Muscle layer of colon (tissue), 2 donors: ENCODE measurements at regions not wholly inside any gene's neighbourhood (a gene's known extent, or its start where the extent isn't known, plus 50 kb on each side); places are given as distances from the start of the nearest gene placed in this dataset.

Experiments
- H3K27ac ChIP-seq: one replicate; pipeline ENCODE4 v1.7.0; 2013; ENCODE audit warnings: low read depth, mild to moderate bottlenecking, low read length, moderate library complexity
- H3K27me3 ChIP-seq, 2 donors: one replicate each; pipeline ENCODE4 v1.7.0; 2013; ENCODE audit warnings: low read length in 2 of 2, mild to moderate bottlenecking in 2 of 2; ENCODE audit not compliant: insufficient read depth in 2 of 2, control insufficient read depth in 1 of 2
- H3K36me3 ChIP-seq: one replicate; pipeline ENCODE4 v1.7.0; 2013; ENCODE audit warnings: mild to moderate bottlenecking, low read length; ENCODE audit not compliant: insufficient read depth
- H3K4me1 ChIP-seq: one replicate; pipeline ENCODE4 v1.7.0; 2013; ENCODE audit warnings: mild to moderate bottlenecking, low read length; ENCODE audit not compliant: insufficient read depth
- H3K4me3 ChIP-seq, 2 donors: one replicate each; pipeline ENCODE4 v1.7.0; 2013; ENCODE audit warnings: low read length in 2 of 2, low read depth in 1 of 2, mild to moderate bottlenecking in 1 of 2, moderate library complexity in 1 of 2
- H3K9ac ChIP-seq: one replicate; pipeline ENCODE4 v1.7.0; 2013; ENCODE audit warnings: low read length
- H3K9me3 ChIP-seq: one replicate; pipeline ENCODE4 v1.7.0; 2013; ENCODE audit warnings: mild to moderate bottlenecking, low read length
- donor health status: abdominal sarcoma.
- donor health status: Adenocarcinoma of cecum.

DNA sequence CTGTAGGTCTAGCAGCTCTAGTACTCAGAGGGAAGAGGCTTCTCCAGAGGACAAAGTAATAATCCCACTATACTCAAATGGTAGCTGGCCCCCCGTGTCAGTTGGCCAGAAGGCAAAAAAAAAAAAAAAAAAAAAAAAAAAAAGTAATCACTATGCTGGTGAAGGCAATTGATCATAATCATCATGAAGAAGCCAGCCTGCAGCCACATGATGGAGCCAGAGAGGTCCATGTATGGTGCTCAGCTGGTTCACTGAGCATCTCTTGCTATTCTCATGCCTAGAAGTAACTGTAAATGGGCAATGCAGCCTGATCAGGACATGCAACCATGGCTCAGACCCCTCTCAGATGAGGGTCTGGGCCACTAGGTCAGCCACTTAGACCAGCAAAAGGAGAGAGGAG is 378.8 kb downstream of the MED13L start:
- no peaks in the 10 kb centered on the region for H3K4me1 ChIP-seq
- no peaks in the 10 kb centered on the region for H3K27me3 ChIP-seq
- H3K9me3 ChIP-seq, result no peaks in the 10 kb centered on the region
- H3K4me3 ChIP-seq, result no peak overlapping the region
- H3K9ac ChIP-seq, result no peak overlapping the region
- no peaks in the 10 kb centered on the region for H3K36me3 ChIP-seq
- H3K27ac ChIP-seq, result no peak overlapping the region

DNA sequence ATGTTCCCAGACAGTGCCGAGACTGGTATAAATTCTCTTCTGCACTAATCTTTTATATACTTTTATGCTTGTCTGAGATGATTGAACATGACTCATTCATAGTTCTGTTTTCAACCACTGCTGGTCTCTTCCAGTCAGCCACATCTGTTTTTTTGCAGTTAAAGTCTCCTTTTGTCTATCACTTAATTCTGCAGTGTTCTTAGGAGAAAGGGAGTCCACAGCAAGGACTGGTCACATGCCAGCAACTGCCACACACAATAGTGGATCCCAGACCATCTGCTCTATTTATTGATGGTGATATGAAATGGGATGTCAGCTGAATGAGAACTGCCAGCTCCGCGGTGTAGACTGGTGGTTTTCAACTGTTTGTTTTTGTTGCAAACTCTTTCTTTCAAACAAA is 379.8 kb downstream of the MED13L start:
- H3K9ac ChIP-seq, result no peak overlapping the region
- H3K27me3 ChIP-seq, result peaks cover 0 to 4% of the 10 kb centered on the region in 2 donors
- H3K36me3 ChIP-seq, result no peaks in the 10 kb centered on the region
- no peaks in the 10 kb centered on the region for H3K9me3 ChIP-seq
- no peak overlapping the region for H3K27ac ChIP-seq
- no peaks in the 10 kb centered on the region for H3K4me1 ChIP-seq
- H3K4me3 ChIP-seq, result no peak overlapping the region

DNA sequence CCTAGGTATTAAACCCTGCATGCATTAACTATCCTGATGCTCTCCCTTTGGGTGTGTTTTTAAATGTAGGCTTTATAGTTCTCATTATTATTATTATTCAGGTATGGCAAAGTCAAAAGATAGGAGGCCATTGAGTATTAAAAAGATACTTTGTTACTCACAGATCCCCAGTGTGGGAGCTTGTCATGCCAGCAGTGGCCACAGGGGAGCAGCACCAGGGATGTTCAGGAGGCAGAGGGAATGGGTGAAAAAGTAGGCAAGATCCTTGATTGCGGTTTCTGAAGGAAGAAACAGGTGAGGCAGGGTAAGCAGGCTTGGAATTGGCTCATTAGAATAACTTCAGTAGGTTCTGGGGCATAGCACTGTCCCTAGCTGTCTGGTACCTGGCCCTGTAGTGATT is 382.2 kb downstream of the MED13L start:
- peaks cover 0 to 4% of the 10 kb centered on the region in 2 donors for H3K27me3 ChIP-seq
- no peaks in the 10 kb centered on the region for H3K36me3 ChIP-seq
- H3K9ac ChIP-seq, result no peak overlapping the region
- no peaks in the 10 kb centered on the region for H3K9me3 ChIP-seq
- no peaks in the 10 kb centered on the region for H3K4me1 ChIP-seq
- H3K4me3 ChIP-seq, result no peak overlapping the region
- no peak overlapping the region for H3K27ac ChIP-seq

DNA sequence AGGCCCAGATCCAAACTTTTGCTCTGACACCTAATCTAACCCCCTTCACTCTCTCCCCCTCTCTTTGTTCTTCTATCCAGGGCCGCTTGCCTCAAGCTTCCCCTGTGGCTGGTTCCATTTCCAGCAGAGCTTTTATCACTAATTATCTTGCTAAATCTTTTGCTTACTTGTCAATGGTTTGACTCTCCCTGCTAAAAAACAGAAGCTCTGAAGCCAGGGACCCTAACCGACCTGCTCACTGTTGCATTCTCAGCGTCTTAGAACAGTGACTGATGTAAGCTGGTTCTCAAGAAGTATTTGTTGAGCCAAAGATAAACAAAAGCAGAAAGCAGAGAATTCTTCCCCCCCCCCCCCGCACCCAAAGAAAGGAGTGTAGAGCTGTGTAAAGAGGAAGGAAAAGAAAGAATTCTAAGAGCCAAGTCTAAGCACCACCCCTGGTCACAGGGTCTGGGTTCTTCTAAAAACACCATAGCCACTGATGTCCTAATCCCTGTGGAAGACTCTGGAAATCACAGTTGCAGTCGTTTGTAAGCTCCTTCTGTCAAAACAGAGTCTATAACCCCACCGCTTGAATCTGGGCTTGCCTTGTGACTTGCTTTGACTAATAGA is 385.8 kb downstream of the MED13L start:
- no peak overlapping the region for H3K27ac ChIP-seq
- H3K4me1 ChIP-seq, result no peaks in the 10 kb centered on the region
- H3K36me3 ChIP-seq, result no peaks in the 10 kb centered on the region
- no peak overlapping the region for H3K4me3 ChIP-seq
- peaks cover 0 to 4% of the 10 kb centered on the region in 2 donors for H3K27me3 ChIP-seq
- no peak overlapping the region for H3K9ac ChIP-seq
- no peaks in the 10 kb centered on the region for H3K9me3 ChIP-seq

DNA sequence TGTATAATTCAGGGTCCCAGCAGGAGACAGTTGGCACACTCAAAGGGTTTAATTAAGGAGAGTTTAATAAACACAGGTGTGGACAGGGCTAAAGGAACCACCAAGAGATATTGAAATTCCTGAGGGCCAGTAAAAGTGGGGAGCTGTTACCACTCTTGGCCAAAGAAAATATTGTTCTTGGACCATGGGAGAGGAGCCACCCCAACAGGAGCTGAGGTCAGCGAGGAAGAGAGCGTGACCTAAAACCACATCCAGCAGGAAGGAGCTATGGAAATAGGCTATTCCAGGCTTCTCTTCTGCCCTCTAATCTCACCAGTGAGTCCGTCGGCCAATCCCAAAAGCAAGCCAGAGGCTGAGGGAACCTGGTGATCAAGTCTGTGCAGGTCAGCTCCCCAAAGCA is 390.8 kb downstream of the MED13L start:
- Histone ChIP-seq H3K9ac (no peak overlapping the region), H3K4me3 (no peak overlapping the region), H3K36me3 (no peaks in the 10 kb centered on the region), H3K27ac (no peak overlapping the region), H3K9me3 (no peaks in the 10 kb centered on the region), H3K4me1 (no peaks in the 10 kb centered on the region), H3K27me3 (no peaks in the 10 kb centered on the region)

DNA sequence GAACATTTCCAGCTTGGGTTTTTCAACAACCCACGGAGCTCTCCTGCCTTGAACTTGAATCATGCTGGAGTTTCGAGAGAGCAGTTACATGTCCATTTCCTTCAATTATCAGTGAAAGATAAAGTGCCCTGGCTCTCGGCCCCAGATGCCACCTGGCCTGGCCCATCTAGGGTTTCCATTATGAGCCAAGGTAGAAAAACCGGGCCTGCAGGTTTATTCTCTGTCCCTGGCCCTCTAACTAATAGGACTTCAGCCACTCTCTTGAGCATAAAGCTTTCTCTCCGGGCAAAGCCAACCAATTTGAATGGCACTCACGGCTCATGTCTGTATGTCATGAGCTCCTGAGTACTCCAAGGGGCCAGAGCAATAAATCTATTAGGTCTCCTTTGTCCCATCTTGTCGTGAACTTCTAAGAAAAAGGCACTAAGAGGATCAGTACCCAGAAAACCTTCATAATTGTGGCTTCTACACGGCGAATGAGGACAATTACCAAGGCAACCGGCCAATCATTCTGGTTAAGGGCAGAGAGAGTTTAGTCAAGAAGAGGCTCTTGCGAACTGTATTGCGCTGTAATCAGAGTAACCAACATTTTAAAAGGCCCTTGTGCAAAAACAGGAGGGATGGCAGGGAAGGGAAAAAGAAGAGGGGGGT is 392.3 kb downstream of the MED13L start:
- Histone ChIP-seq H3K9ac (no peak overlapping the region), H3K4me1 (no peaks in the 10 kb centered on the region), H3K27ac (no peak overlapping the region), H3K4me3 (no peak overlapping the region), H3K36me3 (no peaks in the 10 kb centered on the region), H3K27me3 (no peaks in the 10 kb centered on the region), H3K9me3 (no peaks in the 10 kb centered on the region)

DNA sequence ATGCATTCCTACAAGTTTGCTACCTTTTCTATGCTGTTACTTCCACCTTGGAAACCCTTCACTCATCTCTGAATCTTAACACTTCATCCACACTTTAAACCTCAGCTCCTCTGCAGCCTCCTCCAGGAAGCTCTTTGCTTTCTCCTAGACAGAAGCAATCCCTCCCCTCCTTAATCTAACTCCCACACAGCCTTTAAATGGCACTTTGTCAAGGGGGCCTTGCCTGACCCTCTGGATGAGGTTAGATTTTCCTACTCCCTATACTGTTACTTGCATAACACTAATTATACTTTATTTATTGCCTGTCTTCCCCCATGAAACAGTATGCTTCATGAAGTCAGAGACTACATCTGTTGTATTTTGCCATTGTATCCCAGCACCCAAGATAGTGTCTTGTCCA is 394.6 kb downstream of the MED13L start:
- Histone ChIP-seq H3K4me1 (no peaks in the 10 kb centered on the region), H3K4me3 (no peak overlapping the region), H3K36me3 (no peaks in the 10 kb centered on the region), H3K9ac (no peak overlapping the region), H3K27ac (no peak overlapping the region), H3K9me3 (no peaks in the 10 kb centered on the region), H3K27me3 (no peaks in the 10 kb centered on the region)

DNA sequence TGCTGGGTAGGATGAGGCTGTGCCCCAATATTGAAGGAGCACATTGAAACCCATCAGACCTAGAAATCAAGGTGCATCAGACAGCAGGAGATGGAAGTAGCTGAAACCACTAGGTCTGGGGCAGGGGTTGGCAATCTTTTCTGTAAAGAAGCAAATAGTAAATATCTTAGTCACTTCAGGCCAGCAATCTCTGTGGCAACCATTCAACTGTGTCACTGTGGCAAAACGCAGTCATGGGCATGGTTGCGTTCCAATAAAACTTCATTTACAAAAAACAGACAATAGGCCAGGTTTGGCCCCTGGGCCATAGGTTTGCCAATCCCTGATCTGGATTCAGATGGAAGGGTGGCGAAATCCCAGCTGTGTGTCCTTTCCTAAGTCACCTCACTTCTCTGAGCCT is 397.3 kb downstream of the MED13L start:
- Histone ChIP-seq H3K9ac (no peak overlapping the region), H3K9me3 (no peaks in the 10 kb centered on the region), H3K4me1 (no peaks in the 10 kb centered on the region), H3K27me3 (no peaks in the 10 kb centered on the region), H3K36me3 (no peaks in the 10 kb centered on the region), H3K27ac (no peak overlapping the region), H3K4me3 (no peak overlapping the region)

DNA sequence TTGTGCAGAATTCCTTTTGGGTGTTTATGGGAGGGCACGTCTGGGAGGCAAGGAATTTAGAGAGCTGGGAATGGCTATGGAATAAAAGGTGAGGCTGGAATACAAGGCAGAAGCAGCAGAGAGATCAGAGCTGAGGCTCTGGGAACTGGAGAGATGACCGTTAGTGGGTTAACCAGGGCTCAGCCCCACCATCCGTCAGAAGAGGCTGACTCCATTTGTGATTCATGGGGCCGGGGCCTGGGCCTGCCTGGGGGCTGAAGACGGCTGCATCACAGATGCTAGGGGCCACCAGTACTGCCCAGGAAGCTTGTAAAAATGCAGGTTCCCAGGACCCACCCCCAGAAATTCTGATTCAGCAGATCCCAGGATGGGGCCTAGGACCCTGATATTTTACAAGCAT is 398.1 kb downstream of the MED13L start:
- H3K36me3 ChIP-seq, result no peaks in the 10 kb centered on the region
- H3K27ac ChIP-seq, result no peak overlapping the region
- no peaks in the 10 kb centered on the region for H3K4me1 ChIP-seq
- no peaks in the 10 kb centered on the region for H3K27me3 ChIP-seq
- no peak overlapping the region for H3K4me3 ChIP-seq
- H3K9ac ChIP-seq, result no peak overlapping the region
- H3K9me3 ChIP-seq, result no peaks in the 10 kb centered on the region

DNA sequence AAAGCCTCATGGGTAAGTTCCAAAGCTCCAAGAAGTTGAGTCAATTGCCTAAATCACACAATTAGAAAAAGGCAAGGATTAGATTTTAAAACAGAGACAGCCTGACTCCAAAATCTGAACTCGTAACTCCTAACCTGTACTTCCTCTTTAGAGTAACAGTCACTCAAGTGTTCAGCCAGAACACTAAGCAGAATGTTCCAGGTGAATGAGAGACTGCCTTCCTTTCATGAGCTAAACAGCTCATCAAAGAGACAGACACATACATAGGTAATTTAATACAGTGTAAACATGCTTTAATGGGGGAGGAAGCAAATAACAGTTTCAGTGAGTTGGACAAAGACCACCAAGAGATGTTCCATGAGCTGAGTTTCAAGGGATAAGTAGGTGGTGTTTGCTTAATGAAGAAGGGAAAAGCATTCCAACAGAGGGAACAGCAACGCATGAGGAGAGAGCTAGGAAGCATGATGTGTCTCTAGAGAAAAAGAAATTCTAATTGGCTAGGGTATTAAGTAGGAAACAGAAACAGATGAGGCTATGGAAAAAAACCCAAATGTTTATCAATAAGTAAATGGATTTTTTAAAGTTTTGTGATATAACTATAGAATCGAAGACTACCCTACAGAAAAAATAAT is 403.9 kb downstream of the MED13L start:
- no peaks in the 10 kb centered on the region for H3K9me3 ChIP-seq
- no peaks in the 10 kb centered on the region for H3K36me3 ChIP-seq
- H3K9ac ChIP-seq, result no peak overlapping the region
- peaks cover 4 to 5% of the 10 kb centered on the region in 2 donors for H3K27me3 ChIP-seq
- H3K27ac ChIP-seq, result no peak overlapping the region
- no peaks in the 10 kb centered on the region for H3K4me1 ChIP-seq
- no peak overlapping the region for H3K4me3 ChIP-seq

DNA sequence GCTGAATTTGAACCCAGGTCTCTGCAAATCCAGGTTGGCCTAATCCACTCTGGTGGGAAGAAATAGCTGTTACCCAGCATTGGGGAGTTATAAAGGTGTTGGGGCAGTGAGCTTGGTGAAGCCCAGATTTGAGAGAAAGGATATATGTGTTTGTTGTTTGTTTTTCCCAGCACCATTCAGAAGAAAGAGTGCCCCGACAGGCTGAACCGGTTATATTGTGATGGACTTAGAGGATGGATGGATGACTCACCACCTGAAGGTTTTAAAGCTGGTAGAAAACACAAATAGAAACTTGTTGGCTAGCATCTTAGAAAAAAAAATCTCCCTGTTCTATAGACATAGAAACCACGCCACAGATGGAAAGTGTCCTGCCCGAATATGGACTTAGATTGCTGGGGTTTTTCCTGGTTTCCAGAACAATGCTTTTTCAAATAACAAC is 404.6 kb downstream of the MED13L start:
- H3K4me1 ChIP-seq, result no peaks in the 10 kb centered on the region
- no peak overlapping the region for H3K4me3 ChIP-seq
- H3K27ac ChIP-seq, result no peak overlapping the region
- H3K9ac ChIP-seq, result no peak overlapping the region
- no peaks in the 10 kb centered on the region for H3K9me3 ChIP-seq
- peaks cover 4 to 5% of the 10 kb centered on the region in 2 donors for H3K27me3 ChIP-seq
- H3K36me3 ChIP-seq, result no peaks in the 10 kb centered on the region

DNA sequence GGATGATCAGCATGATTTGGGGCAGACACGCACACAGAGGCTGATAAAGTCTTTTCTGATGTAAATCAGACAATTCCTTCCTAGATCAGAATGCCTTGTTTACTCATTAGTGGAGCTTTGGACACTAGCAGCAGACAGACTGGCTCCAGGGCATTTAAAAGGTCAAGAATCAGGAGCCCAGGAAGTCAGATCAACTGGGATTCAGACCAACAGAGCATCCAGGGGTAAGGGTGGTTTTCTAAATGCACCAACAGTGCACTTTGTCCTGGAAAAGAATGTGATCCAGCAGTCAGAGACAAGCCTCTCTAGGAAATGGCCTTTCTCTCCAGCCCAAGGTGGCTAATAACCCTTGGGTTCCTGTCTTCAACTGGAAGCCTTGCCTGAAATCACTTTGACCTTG is 405.3 kb downstream of the MED13L start:
- Histone ChIP-seq H3K4me1 (no peaks in the 10 kb centered on the region), H3K9me3 (no peaks in the 10 kb centered on the region), H3K36me3 (no peaks in the 10 kb centered on the region), H3K9ac (no peak overlapping the region), H3K4me3 (no peak overlapping the region), H3K27ac (no peak overlapping the region), H3K27me3 (peaks cover 4 to 5% of the 10 kb centered on the region in 2 donors)
